GM23338 (cell line): ENCODE measurements at regions not wholly inside any gene's neighbourhood (a gene's known extent, or its start where the extent isn't known, plus 50 kb on each side); places are given as distances from the start of the nearest gene placed in this dataset.

Experiments used
- ATAC-seq: fragments of 200-7000 bp; cut with Tn5 transposase; 3 replicates; pipeline ENCODE4 v1.9.1; 2020
- DNase-seq: peaks from one replicate; pipeline ENCODE4 v3.0.0-alpha.2; 2015; ENCODE audit warnings: low spot score
- H2AFZ ChIP-seq: fragments of 200-600 bp; sonication (generic); 2 replicates; pipeline ENCODE4 v1.8.0; 2016; ENCODE audit warnings: antibody characterized with exemption, mild to moderate bottlenecking, moderate library complexity
- H3F3A ChIP-seq: fragments of 200-600 bp; sonication (generic); replicated peaks from 2 replicates; pipeline ENCODE4 v1.8.0; 2017; ENCODE audit warnings: antibody characterized with exemption, mixed run types, low read depth
- H3K27ac ChIP-seq: fragments of 200-600 bp; sonication (generic); 2 replicates; pipeline ENCODE4 v1.6.1; 2016; ENCODE audit warnings: low read depth
- H3K27me3 ChIP-seq: fragments of 200-600 bp; sonication (generic); 2 replicates; pipeline ENCODE4 v1.8.0; 2016; ENCODE audit warnings: mild to moderate bottlenecking, mixed run types, moderate library complexity; ENCODE audit not compliant: insufficient read depth
- H3K36me3 ChIP-seq: fragments of 200-600 bp; sonication (generic); 2 replicates; pipeline ENCODE4 v1.8.0; 2016; ENCODE audit warnings: mild to moderate bottlenecking; ENCODE audit not compliant: insufficient read depth
- H3K4me1 ChIP-seq: fragments of 200-600 bp; sonication (generic); 2 replicates; pipeline ENCODE4 v1.8.0; 2016; ENCODE audit warnings: mild to moderate bottlenecking, moderate library complexity; ENCODE audit not compliant: insufficient read depth
- H3K4me2 ChIP-seq: fragments of 200-600 bp; sonication (generic); 2 replicates; pipeline ENCODE4 v1.7.1; 2017; ENCODE audit warnings: mixed run types
- H3K4me3 ChIP-seq: fragments of 200-600 bp; sonication (generic); 2 replicates; pipeline ENCODE4 v1.6.1; 2016; ENCODE audit warnings: mixed run types
- H3K79me2 ChIP-seq: fragments of 200-600 bp; sonication (generic); replicated peaks from 2 replicates; pipeline ENCODE4 v1.8.0; 2017; ENCODE audit warnings: mild to moderate bottlenecking; ENCODE audit not compliant: insufficient read depth
- H3K9me2 ChIP-seq: fragments of 200-600 bp; sonication (generic); 2 replicates; pipeline ENCODE4 v1.8.0; 2017; ENCODE audit not compliant: insufficient read depth
- H4K20me1 ChIP-seq: fragments of 200-600 bp; sonication (generic); replicated peaks from 2 replicates; pipeline ENCODE4 v1.8.0; 2017; ENCODE audit warnings: mild to moderate bottlenecking; ENCODE audit not compliant: insufficient read depth
- H3K27ac Mint-ChIP-seq: 2 replicates; pipeline ENCODE4 v1.8.0; 2020; ENCODE audit warnings: inconsistent platforms, mild to moderate bottlenecking, moderate library complexity, mixed read lengths
- H3K27me3 Mint-ChIP-seq: 3 replicates; pipeline ENCODE4 v1.8.0; 2022; ENCODE audit warnings: low read depth, mild to moderate bottlenecking, moderate library complexity, mixed read lengths, inconsistent platforms; ENCODE audit not compliant: insufficient read depth, poor library complexity
- H3K36me3 Mint-ChIP-seq: 3 replicates; pipeline ENCODE4 v1.8.0; 2021; ENCODE audit warnings: low read depth, mild to moderate bottlenecking, inconsistent platforms, moderate library complexity, mixed read lengths
- H3K4me1 Mint-ChIP-seq: 3 replicates; pipeline ENCODE4 v1.8.0; 2020; ENCODE audit warnings: mild to moderate bottlenecking, inconsistent platforms, mixed read lengths
- H3K4me3 Mint-ChIP-seq: 3 replicates; pipeline ENCODE4 v1.8.0; 2021; ENCODE audit warnings: moderate library complexity, mild to moderate bottlenecking, inconsistent platforms, mixed read lengths
- H3K9me3 Mint-ChIP-seq: 3 replicates; pipeline ENCODE4 v1.8.0; 2020; ENCODE audit warnings: moderate library complexity, mild to moderate bottlenecking, inconsistent platforms, mixed read lengths
- CREB1 ChIP-seq: fragments of 250-450 bp; sonication (Bioruptor Pico); IDR thresholded peaks from 2 replicates; pipeline ENCODE4 v1.5.0; 2020; ENCODE audit warnings: low read depth, mild to moderate bottlenecking, moderate library complexity
- EZH2 ChIP-seq: fragments of 200-600 bp; sonication (generic); IDR thresholded peaks from one replicate; pipeline ENCODE4 v1.8.0; 2017; ENCODE audit warnings: antibody characterized with exemption, mild to moderate bottlenecking, low read depth; ENCODE audit not compliant: unreplicated experiment
- JUNB ChIP-seq: IDR thresholded peaks from one replicate; pipeline ENCODE4 v1.6.1; 2016; ENCODE audit warnings: antibody characterized with exemption; ENCODE audit not compliant: unreplicated experiment
- NANOG ChIP-seq: IDR thresholded peaks from 2 replicates; pipeline ENCODE4 v1.6.1; 2016; ENCODE audit warnings: antibody characterized with exemption, borderline replicate concordance
- STAT1 ChIP-seq: IDR thresholded peaks from one replicate; pipeline ENCODE4 v1.6.1; 2016; ENCODE audit warnings: antibody characterized with exemption; ENCODE audit not compliant: unreplicated experiment
- ZNF114 ChIP-seq: fragments of 250-450 bp; sonication (Bioruptor Pico); IDR thresholded peaks from 2 replicates; pipeline ENCODE4 v1.5.0; 2020; ENCODE audit warnings: mild to moderate bottlenecking, moderate library complexity
- ZNF331 ChIP-seq: fragments of 250-450 bp; sonication (Bioruptor Pico); IDR thresholded peaks from 2 replicates; pipeline ENCODE4 v1.5.0; 2020; ENCODE audit warnings: low read depth, mild to moderate bottlenecking, moderate library complexity
- TF ChIP-seq, protein P1 (sequence below): IDR thresholded peaks from 2 replicates; pipeline ENCODE4 v1.6.1; 2016; ENCODE audit warnings: antibody characterized with exemption
- TF ChIP-seq, protein P2 (sequence below): fragments of 250-450 bp; sonication (Bioruptor Pico); IDR thresholded peaks from 2 replicates; pipeline ENCODE4 v1.5.0; 2020; ENCODE audit warnings: mild to moderate bottlenecking, moderate library complexity
- TF ChIP-seq, protein P3 (sequence below): IDR thresholded peaks from one replicate; pipeline ENCODE4 v1.6.1; 2018; ENCODE audit warnings: antibody characterized with exemption; ENCODE audit not compliant: unreplicated experiment

DNA sequence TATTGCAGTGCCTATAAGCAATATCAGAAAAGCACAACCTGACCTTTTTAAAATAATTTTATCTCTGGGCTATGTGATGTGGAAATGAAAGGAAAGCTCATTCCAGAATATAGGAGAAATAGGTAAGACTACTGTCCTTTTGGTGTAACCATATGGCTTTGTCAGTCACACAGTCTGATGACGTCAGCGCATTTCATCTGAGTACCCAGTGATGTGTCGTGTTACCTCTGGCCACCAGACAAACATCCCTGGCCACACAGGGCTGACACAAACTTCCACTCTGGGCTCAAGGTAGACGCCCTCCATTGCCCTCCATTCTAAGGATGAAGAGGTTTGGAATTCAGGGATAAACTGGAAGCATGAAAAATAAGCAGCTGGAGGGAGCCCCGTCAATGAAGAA lies 506.7 kb downstream of the CMPK2 start:
- Mint-ChIP-seq H3K27me3 (peaks cover 7% of the 10 kb centered on the region), H3K4me1 (no peaks in the 10 kb centered on the region), H3K4me3 (no peak overlapping the region), H3K27ac (no peak overlapping the region), H3K9me3 (peaks cover 63% of the 10 kb centered on the region), H3K36me3 (no peaks in the 10 kb centered on the region; the same call in 2 of the 3 replicates)
- Histone ChIP-seq H3F3A (no peaks in the 10 kb centered on the region), H3K4me2 (no peak overlapping the region), H3K4me3 (no peak overlapping the region), H3K9me2 (no peaks in the 10 kb centered on the region), H3K27me3 (no peaks in the 10 kb centered on the region), H4K20me1 (no peaks in the 10 kb centered on the region), H3K79me2 (no peaks in the 10 kb centered on the region), H3K4me1 (no peaks in the 10 kb centered on the region), H3K27ac (no peak overlapping the region), H3K36me3 (no peaks in the 10 kb centered on the region), H2AFZ (no peak overlapping the region)
- ATAC-seq = no peak
- no peak for DNase-seq
- TF ChIP-seq, protein P1, sequence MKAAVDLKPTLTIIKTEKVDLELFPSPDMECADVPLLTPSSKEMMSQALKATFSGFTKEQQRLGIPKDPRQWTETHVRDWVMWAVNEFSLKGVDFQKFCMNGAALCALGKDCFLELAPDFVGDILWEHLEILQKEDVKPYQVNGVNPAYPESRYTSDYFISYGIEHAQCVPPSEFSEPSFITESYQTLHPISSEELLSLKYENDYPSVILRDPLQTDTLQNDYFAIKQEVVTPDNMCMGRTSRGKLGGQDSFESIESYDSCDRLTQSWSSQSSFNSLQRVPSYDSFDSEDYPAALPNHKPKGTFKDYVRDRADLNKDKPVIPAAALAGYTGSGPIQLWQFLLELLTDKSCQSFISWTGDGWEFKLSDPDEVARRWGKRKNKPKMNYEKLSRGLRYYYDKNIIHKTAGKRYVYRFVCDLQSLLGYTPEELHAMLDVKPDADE = no peak
- TF ChIP-seq NANOG = no peak
- no peak for TF ChIP-seq EZH2

DNA sequence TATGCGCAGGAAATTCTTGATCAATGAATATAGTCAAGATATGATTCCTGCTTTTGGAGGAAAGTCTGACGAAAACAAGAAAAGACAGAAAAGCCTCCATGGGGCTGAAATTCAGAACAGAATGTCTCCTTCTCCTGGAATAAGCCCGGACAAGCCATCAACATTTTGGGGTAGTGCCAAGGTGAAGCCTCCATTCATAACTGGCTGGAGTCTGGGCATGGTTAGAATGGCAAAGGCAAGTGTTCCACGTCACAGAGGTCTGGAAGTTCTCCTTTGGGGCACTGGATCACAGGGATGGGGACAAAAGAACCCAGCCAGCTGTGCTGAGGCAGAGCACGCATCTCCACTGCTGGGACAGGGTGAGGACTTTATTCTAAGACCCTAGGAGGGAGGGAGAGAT lies 505.7 kb downstream of the CMPK2 start:
- Mint-ChIP-seq H3K36me3 (no peaks in the 10 kb centered on the region; the same call in 2 of the 3 replicates), H3K27ac (no peak overlapping the region), H3K9me3 (peaks cover 63% of the 10 kb centered on the region), H3K4me3 (no peak overlapping the region), H3K4me1 (no peaks in the 10 kb centered on the region), H3K27me3 (peaks cover 7% of the 10 kb centered on the region)
- H4K20me1 ChIP-seq = no peaks in the 10 kb centered on the region
- H3K4me2 ChIP-seq = no peak overlapping the region
- no peaks in the 10 kb centered on the region for H3K36me3 ChIP-seq
- H3K9me2 ChIP-seq = no peaks in the 10 kb centered on the region
- no peaks in the 10 kb centered on the region for H3F3A ChIP-seq
- H3K27ac ChIP-seq = no peak overlapping the region
- no peaks in the 10 kb centered on the region for H3K79me2 ChIP-seq
- no peak overlapping the region for H2AFZ ChIP-seq
- DNase-seq (no peak), ATAC-seq (no peak)
- H3K27me3 ChIP-seq = no peaks in the 10 kb centered on the region
- no peak overlapping the region for H3K4me3 ChIP-seq
- H3K4me1 ChIP-seq = no peaks in the 10 kb centered on the region
- TF ChIP-seq, protein P1 = no peak
- TF ChIP-seq STAT1 (no peak), EZH2 (no peak), NANOG (no peak), ZNF331 (CRISPR knock-in tag) (no peak), JUNB (no peak), CREB1 (no peak), ZNF114 (CRISPR knock-in tag) (no peak)
- TF ChIP-seq, protein P2, sequence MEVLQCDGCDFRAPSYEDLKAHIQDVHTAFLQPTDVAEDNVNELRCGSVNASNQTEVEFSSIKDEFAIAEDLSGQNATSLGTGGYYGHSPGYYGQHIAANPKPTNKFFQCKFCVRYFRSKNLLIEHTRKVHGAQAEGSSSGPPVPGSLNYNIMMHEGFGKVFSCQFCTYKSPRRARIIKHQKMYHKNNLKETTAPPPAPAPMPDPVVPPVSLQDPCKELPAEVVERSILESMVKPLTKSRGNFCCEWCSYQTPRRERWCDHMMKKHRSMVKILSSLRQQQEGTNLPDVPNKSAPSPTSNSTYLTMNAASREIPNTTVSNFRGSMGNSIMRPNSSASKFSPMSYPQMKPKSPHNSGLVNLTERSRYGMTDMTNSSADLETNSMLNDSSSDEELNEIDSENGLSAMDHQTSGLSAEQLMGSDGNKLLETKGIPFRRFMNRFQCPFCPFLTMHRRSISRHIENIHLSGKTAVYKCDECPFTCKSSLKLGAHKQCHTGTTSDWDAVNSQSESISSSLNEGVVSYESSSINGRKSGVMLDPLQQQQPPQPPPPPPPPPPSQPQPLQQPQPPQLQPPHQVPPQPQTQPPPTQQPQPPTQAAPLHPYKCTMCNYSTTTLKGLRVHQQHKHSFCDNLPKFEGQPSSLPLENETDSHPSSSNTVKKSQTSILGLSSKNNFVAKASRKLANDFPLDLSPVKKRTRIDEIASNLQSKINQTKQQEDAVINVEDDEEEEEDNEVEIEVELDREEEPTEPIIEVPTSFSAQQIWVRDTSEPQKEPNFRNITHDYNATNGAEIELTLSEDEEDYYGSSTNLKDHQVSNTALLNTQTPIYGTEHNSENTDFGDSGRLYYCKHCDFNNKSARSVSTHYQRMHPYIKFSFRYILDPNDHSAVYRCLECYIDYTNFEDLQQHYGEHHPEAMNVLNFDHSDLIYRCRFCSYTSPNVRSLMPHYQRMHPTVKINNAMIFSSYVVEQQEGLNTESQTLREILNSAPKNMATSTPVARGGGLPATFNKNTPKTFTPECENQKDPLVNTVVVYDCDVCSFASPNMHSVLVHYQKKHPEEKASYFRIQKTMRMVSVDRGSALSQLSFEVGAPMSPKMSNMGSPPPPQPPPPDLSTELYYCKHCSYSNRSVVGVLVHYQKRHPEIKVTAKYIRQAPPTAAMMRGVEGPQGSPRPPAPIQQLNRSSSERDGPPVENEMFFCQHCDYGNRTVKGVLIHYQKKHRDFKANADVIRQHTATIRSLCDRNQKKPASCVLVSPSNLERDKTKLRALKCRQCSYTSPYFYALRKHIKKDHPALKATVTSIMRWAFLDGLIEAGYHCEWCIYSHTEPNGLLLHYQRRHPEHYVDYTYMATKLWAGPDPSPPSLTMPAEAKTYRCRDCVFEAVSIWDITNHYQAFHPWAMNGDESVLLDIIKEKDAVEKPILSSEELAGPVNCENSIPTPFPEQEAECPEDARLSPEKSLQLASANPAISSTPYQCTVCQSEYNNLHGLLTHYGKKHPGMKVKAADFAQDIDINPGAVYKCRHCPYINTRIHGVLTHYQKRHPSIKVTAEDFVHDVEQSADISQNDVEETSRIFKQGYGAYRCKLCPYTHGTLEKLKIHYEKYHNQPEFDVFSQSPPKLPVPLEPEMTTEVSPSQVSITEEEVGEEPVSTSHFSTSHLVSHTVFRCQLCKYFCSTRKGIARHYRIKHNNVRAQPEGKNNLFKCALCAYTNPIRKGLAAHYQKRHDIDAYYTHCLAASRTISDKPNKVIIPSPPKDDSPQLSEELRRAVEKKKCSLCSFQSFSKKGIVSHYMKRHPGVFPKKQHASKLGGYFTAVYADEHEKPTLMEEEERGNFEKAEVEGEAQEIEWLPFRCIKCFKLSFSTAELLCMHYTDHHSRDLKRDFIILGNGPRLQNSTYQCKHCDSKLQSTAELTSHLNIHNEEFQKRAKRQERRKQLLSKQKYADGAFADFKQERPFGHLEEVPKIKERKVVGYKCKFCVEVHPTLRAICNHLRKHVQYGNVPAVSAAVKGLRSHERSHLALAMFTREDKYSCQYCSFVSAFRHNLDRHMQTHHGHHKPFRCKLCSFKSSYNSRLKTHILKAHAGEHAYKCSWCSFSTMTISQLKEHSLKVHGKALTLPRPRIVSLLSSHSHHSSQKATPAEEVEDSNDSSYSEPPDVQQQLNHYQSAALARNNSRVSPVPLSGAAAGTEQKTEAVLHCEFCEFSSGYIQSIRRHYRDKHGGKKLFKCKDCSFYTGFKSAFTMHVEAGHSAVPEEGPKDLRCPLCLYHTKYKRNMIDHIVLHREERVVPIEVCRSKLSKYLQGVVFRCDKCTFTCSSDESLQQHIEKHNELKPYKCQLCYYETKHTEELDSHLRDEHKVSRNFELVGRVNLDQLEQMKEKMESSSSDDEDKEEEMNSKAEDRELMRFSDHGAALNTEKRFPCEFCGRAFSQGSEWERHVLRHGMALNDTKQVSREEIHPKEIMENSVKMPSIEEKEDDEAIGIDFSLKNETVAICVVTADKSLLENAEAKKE (CRISPR knock-in tag) = no peak
- TF ChIP-seq, protein P3, sequence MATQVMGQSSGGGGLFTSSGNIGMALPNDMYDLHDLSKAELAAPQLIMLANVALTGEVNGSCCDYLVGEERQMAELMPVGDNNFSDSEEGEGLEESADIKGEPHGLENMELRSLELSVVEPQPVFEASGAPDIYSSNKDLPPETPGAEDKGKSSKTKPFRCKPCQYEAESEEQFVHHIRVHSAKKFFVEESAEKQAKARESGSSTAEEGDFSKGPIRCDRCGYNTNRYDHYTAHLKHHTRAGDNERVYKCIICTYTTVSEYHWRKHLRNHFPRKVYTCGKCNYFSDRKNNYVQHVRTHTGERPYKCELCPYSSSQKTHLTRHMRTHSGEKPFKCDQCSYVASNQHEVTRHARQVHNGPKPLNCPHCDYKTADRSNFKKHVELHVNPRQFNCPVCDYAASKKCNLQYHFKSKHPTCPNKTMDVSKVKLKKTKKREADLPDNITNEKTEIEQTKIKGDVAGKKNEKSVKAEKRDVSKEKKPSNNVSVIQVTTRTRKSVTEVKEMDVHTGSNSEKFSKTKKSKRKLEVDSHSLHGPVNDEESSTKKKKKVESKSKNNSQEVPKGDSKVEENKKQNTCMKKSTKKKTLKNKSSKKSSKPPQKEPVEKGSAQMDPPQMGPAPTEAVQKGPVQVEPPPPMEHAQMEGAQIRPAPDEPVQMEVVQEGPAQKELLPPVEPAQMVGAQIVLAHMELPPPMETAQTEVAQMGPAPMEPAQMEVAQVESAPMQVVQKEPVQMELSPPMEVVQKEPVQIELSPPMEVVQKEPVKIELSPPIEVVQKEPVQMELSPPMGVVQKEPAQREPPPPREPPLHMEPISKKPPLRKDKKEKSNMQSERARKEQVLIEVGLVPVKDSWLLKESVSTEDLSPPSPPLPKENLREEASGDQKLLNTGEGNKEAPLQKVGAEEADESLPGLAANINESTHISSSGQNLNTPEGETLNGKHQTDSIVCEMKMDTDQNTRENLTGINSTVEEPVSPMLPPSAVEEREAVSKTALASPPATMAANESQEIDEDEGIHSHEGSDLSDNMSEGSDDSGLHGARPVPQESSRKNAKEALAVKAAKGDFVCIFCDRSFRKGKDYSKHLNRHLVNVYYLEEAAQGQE = no peak
